ENCODE measurements at regions not wholly inside any gene's neighbourhood (a gene's known extent, or its start where the extent isn't known, plus 50 kb on each side); places are given as distances from the start of the nearest gene placed in this dataset.

DNA sequence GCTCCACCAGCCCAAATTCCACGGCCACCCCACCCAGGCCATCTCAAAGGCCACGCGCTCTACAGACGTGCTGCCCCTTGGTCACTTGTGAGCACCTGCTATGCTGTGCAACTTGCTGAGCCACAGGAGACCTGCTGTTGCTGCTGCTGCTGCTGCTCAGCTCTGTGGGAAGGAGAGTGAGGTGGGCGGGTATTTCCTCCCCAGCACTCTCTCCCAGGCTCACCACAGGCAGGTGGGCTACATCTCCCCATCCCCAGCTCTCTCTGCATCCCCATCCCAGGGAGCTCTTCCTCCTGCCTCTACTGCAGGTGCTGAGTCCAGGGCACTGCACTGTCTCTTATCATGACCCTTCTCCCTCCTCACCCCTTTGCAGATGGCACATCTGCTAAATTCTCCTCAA is 306.9 kb downstream of the BCL11B start:
- WGBS (ENCODE audit: low lambda C conversion rate): 14% methylated on average over 5 of the region's 5 CpGs
- no peak overlapping the region for H3K27ac ChIP-seq (ENCODE audit: low read depth in 2 of 2, low read length in 1 of 2)
- CTCF ChIA-PET: no interaction called here
- H3K4me3 ChIP-seq (ENCODE audit: low read depth in 2 of 2, low read length in 1 of 2): no peak overlapping the region
- H3K4me1 ChIP-seq (ENCODE audit: control insufficient read depth in 1 of 2, insufficient read depth in 2 of 2, low read depth in 1 of 2, low read length in 1 of 2): no peaks in the 10 kb centered on the region
- H3K9me2 ChIP-seq: no peaks in the 10 kb centered on the region
- H3K9ac ChIP-seq: no peak overlapping the region
- no peak for DNase-seq
- H2AFZ ChIP-seq (ENCODE audit: low read depth): no peak overlapping the region
- no peaks in the 10 kb centered on the region for H3K79me2 ChIP-seq (ENCODE audit: insufficient read depth)
- H4K20me1 ChIP-seq (ENCODE audit: insufficient read depth): no peaks in the 10 kb centered on the region
- no peaks in the 10 kb centered on the region for H3K9me3 ChIP-seq
- H3F3A ChIP-seq (replicated peaks; ENCODE audit: insufficient read depth): no peaks in the 10 kb centered on the region
- H3K4me2 ChIP-seq: no peak overlapping the region
- no peaks in the 10 kb centered on the region for H3K36me3 ChIP-seq (replicated peaks in 1 of 2; ENCODE audit: control insufficient read depth in 1 of 2, insufficient read depth in 2 of 2, low read length in 1 of 2)
- POLR2A ChIA-PET: no interaction called here
- TF ChIP-seq, protein P1, sequence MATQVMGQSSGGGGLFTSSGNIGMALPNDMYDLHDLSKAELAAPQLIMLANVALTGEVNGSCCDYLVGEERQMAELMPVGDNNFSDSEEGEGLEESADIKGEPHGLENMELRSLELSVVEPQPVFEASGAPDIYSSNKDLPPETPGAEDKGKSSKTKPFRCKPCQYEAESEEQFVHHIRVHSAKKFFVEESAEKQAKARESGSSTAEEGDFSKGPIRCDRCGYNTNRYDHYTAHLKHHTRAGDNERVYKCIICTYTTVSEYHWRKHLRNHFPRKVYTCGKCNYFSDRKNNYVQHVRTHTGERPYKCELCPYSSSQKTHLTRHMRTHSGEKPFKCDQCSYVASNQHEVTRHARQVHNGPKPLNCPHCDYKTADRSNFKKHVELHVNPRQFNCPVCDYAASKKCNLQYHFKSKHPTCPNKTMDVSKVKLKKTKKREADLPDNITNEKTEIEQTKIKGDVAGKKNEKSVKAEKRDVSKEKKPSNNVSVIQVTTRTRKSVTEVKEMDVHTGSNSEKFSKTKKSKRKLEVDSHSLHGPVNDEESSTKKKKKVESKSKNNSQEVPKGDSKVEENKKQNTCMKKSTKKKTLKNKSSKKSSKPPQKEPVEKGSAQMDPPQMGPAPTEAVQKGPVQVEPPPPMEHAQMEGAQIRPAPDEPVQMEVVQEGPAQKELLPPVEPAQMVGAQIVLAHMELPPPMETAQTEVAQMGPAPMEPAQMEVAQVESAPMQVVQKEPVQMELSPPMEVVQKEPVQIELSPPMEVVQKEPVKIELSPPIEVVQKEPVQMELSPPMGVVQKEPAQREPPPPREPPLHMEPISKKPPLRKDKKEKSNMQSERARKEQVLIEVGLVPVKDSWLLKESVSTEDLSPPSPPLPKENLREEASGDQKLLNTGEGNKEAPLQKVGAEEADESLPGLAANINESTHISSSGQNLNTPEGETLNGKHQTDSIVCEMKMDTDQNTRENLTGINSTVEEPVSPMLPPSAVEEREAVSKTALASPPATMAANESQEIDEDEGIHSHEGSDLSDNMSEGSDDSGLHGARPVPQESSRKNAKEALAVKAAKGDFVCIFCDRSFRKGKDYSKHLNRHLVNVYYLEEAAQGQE (IDR thresholded peaks at IDR 0.05; ENCODE audit: low read depth, low read length): no peak
- TF ChIP-seq SMC3 (IDR thresholded peaks at IDR 0.05; ENCODE audit: low read depth, low read length) (no peak), YY1 (IDR thresholded peaks at IDR 0.05; ENCODE audit: low read depth) (no peak), FOXJ3 (CRISPR knock-in tag; IDR thresholded peaks at IDR 0.05) (no peak), MEF2A (IDR thresholded peaks at IDR 0.05; ENCODE audit: borderline replicate concordance, low read depth) (no peak), RXRA (IDR thresholded peaks at IDR 0.05; ENCODE audit: borderline replicate concordance, low read depth) (no peak), JUND (IDR thresholded peaks at IDR 0.05) (no peak), GABPA (IDR thresholded peaks at IDR 0.05; ENCODE audit: low read depth) (no peak), RFX5 (IDR thresholded peaks at IDR 0.05; ENCODE audit: low read length) (no peak), EZH2phosphoT487 (IDR thresholded peaks at IDR 0.05; ENCODE audit: borderline replicate concordance, low read depth) (no peak), FOSL2 (IDR thresholded peaks at IDR 0.05; ENCODE audit: borderline replicate concordance, low read depth) (no peak), POLR2AphosphoS5 (IDR thresholded peaks at IDR 0.05; ENCODE audit: low read depth, low read length) (no peak), NFIC (IDR thresholded peaks at IDR 0.05; ENCODE audit: borderline replicate concordance) (no peak), RCOR1 (IDR thresholded peaks at IDR 0.05; ENCODE audit: low read length) (no peak)
- TF ChIP-seq, protein P2, sequence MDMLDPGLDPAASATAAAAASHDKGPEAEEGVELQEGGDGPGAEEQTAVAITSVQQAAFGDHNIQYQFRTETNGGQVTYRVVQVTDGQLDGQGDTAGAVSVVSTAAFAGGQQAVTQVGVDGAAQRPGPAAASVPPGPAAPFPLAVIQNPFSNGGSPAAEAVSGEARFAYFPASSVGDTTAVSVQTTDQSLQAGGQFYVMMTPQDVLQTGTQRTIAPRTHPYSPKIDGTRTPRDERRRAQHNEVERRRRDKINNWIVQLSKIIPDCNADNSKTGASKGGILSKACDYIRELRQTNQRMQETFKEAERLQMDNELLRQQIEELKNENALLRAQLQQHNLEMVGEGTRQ (IDR thresholded peaks at IDR 0.05; ENCODE audit: borderline replicate concordance, low read depth, low read length): no peak
- TF ChIP-seq, protein P3, sequence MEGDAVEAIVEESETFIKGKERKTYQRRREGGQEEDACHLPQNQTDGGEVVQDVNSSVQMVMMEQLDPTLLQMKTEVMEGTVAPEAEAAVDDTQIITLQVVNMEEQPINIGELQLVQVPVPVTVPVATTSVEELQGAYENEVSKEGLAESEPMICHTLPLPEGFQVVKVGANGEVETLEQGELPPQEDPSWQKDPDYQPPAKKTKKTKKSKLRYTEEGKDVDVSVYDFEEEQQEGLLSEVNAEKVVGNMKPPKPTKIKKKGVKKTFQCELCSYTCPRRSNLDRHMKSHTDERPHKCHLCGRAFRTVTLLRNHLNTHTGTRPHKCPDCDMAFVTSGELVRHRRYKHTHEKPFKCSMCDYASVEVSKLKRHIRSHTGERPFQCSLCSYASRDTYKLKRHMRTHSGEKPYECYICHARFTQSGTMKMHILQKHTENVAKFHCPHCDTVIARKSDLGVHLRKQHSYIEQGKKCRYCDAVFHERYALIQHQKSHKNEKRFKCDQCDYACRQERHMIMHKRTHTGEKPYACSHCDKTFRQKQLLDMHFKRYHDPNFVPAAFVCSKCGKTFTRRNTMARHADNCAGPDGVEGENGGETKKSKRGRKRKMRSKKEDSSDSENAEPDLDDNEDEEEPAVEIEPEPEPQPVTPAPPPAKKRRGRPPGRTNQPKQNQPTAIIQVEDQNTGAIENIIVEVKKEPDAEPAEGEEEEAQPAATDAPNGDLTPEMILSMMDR (IDR thresholded peaks at IDR 0.05): no peak
- TF ChIP-seq, protein P4, sequence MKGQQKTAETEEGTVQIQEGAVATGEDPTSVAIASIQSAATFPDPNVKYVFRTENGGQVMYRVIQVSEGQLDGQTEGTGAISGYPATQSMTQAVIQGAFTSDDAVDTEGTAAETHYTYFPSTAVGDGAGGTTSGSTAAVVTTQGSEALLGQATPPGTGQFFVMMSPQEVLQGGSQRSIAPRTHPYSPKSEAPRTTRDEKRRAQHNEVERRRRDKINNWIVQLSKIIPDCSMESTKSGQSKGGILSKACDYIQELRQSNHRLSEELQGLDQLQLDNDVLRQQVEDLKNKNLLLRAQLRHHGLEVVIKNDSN (IDR thresholded peaks at IDR 0.05; ENCODE audit: borderline replicate concordance, low read depth): no peak
- H3K27me3 ChIP-seq (ENCODE audit: insufficient read depth): no peaks in the 10 kb centered on the region; the same call in 1 of the 2 replicates

Data from SK-N-SH (cell line).